T-helper 1 cell treated with Interleukin-12 subunit alpha and Interleukin-12 subunit beta and Interleukin-4 antibody, amounts not matched to agents 30 μg/mL and 1 μg/mL, for 36 hours (primary cell): ENCODE measurements at regions not wholly inside any gene's neighbourhood (a gene's known extent, or its start where the extent isn't known, plus 50 kb on each side); places are given as distances from the start of the nearest gene placed in this dataset.

Source experiments
- H3K27ac Mint-ChIP-seq: one replicate; pipeline ENCODE4 v1.8.0; 2021; ENCODE audit warnings: mild to moderate bottlenecking, mixed read lengths
- H3K27me3 Mint-ChIP-seq: one replicate; pipeline ENCODE4 v1.8.0; 2021; ENCODE audit warnings: low read depth, mixed read lengths
- H3K36me3 Mint-ChIP-seq: one replicate; pipeline ENCODE4 v1.8.0; 2021; ENCODE audit warnings: low read depth, mixed read lengths
- H3K4me1 Mint-ChIP-seq: one replicate; pipeline ENCODE4 v1.8.0; 2021; ENCODE audit warnings: low read depth, mixed read lengths
- H3K4me3 Mint-ChIP-seq: one replicate; pipeline ENCODE4 v1.8.0; 2021; ENCODE audit warnings: mild to moderate bottlenecking, moderate library complexity, mixed read lengths
- H3K9me3 Mint-ChIP-seq: one replicate; pipeline ENCODE4 v1.8.0; 2021; ENCODE audit warnings: mixed read lengths

DNA sequence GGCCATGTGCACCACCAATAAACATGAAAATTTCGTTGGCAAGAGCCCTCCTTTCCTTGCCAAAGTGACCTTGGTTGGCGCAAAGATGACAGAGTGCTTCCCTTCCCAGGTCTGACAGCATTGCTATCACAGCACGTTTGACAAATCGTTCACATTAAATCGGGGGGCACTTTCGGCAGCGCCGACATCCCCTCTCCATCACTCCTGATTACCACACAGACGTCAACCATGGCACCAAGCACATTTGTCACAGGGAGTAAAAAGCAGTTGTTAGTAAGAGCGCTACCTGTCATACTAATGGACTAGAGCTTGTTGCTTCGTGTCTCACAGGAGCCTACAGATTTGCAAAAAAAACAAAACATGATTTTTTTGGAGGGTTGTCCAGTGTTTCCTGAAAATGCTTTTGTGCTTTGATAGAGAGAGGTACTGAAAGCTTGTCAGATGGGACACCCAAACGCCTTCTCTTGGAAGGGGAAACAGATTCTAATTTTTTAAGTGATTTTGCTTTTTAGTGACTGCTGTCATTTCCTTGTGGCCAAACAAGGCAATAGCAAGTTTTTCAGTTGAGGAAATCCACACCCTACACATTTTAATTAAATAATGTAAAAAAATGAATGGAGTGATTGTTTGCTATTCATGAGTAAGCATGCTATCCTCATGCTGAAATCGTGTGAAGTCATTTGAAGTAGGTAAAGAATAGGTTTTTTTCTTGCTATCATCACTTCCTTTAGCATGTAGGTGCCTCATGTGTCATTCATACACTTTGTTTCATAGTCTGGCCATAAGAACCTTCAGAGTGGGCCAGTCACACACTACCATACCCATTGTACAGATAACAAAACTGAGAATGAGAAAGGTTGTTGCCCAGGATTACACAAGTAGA, 682.8 kb upstream of the WWC1 start:
- Mint-ChIP-seq H3K9me3 (no peaks in the 10 kb centered on the region), H3K4me3 (no peak overlapping the region), H3K36me3 (no peaks in the 10 kb centered on the region), H3K4me1 (no peaks in the 10 kb centered on the region), H3K27me3 (no peaks in the 10 kb centered on the region), H3K27ac (no peak overlapping the region)

DNA sequence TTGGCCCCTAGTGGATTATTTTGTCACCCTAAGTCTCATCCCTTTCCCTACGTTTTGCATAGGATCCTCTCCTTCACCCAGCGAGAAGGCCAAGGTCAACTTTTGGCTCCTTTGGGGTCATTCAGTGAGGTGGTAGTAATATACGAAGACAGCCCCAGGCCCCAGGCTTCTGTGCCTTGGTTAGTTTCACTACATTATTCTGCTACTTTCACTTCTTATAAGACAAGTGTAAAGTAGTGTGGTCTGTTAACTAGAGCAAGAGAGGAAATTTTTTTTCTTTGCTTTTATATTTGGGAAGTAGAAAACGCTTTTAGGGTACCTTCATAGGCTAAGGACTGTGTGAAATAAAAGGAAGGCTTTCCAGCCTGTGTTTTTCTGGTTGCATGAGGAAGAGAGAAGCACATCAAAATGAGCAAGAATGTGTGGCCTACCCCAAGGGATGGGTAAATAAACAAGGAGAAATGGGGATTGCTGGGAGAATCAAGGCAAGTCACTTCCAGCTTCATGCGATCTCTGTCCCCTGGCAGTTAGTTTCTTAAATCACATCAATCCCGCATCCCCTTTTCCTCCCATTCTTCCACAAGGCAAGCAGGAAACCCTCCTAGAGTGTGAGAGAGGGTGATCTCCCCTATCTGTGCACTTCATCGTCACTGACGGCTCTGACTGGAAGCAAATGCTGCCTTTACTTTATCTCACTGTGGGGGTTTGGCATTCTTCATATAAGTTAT, 677.0 kb upstream of the WWC1 start:
- no peaks in the 10 kb centered on the region for H3K9me3 Mint-ChIP-seq
- H3K4me3 Mint-ChIP-seq: no peak overlapping the region
- H3K27ac Mint-ChIP-seq: no peak overlapping the region

DNA sequence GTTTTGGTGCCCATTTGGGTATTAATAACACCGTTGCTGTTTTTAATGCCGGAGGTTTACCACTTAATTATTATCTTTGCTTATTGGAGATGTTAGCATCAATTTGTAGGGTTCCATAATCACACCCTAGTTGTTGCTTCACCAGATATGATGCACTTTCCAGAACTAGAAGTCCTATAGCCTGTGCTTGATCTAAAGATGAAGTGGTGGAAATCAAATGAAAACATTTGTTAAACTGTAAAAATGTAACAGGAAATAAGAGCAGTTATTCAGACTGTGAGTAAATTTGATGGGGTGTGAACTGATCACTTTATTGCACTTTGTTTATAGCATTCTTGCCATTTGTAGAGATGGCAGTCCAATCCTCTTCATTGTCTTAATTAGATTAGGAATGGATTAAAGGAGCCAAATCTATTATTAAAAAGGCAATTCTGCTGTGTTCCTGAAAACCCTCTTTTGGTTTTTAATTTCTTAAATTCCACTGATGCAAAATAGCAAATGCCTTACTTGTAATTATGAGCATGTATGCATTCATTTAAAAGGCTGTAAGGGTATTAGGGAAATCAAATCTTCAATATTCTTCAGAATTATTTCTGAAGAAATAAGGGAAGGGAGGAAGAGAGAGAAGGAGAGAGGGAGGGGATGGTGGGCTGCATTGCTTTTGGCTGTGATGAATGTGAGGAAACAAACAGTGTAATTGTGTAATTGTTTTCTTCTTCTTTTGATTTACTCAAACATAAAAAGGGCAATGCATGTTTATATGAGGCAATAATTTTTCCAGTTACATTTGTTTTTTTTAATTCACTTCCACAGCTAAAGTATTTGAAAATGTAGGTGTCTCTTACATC, 675.2 kb upstream of the WWC1 start:
- Mint-ChIP-seq H3K36me3 (no peaks in the 10 kb centered on the region), H3K27ac (no peak overlapping the region), H3K4me1 (no peaks in the 10 kb centered on the region), H3K9me3 (no peaks in the 10 kb centered on the region), H3K4me3 (no peak overlapping the region), H3K27me3 (no peaks in the 10 kb centered on the region)

More for the DNA sequence above, 677.0 kb upstream of the WWC1 start:
- H3K4me1 Mint-ChIP-seq: no peaks in the 10 kb centered on the region
- H3K27me3 Mint-ChIP-seq: no peaks in the 10 kb centered on the region
- no peaks in the 10 kb centered on the region for H3K36me3 Mint-ChIP-seq

GRCh38 chr5:167623354-167623753, 668.1 kb upstream of the WWC1 start:
- H3K9me3 Mint-ChIP-seq: no peaks in the 10 kb centered on the region
- H3K27ac Mint-ChIP-seq: no peak overlapping the region
- no peaks in the 10 kb centered on the region for H3K4me1 Mint-ChIP-seq
- no peak overlapping the region for H3K4me3 Mint-ChIP-seq
- no peaks in the 10 kb centered on the region for H3K27me3 Mint-ChIP-seq
- H3K36me3 Mint-ChIP-seq: no peaks in the 10 kb centered on the region

GRCh38 chr5:167624053-167624452, 667.4 kb upstream of the WWC1 start:
- H3K36me3 Mint-ChIP-seq: no peaks in the 10 kb centered on the region
- no peaks in the 10 kb centered on the region for H3K9me3 Mint-ChIP-seq
- no peaks in the 10 kb centered on the region for H3K4me1 Mint-ChIP-seq
- no peak overlapping the region for H3K4me3 Mint-ChIP-seq
- H3K27ac Mint-ChIP-seq: no peak overlapping the region
- no peaks in the 10 kb centered on the region for H3K27me3 Mint-ChIP-seq

- H3K4me3 Mint-ChIP-seq: no peak overlapping the region
- no peaks in the 10 kb centered on the region for H3K4me1 Mint-ChIP-seq
- H3K36me3 Mint-ChIP-seq: no peaks in the 10 kb centered on the region
- no peaks in the 10 kb centered on the region for H3K9me3 Mint-ChIP-seq
- H3K27me3 Mint-ChIP-seq: no peaks in the 10 kb centered on the region
- H3K27ac Mint-ChIP-seq: no peak overlapping the region
Measured at GRCh38 chr5:167626341-167627123, 664.9 kb upstream of the WWC1 start.

GRCh38 chr5:167629634-167630033, 661.8 kb upstream of the WWC1 start:
- H3K9me3 Mint-ChIP-seq: no peaks in the 10 kb centered on the region
- no peaks in the 10 kb centered on the region for H3K36me3 Mint-ChIP-seq
- no peaks in the 10 kb centered on the region for H3K27me3 Mint-ChIP-seq
- H3K27ac Mint-ChIP-seq: no peak overlapping the region
- H3K4me3 Mint-ChIP-seq: no peak overlapping the region
- no peaks in the 10 kb centered on the region for H3K4me1 Mint-ChIP-seq

- no peaks in the 10 kb centered on the region for H3K27me3 Mint-ChIP-seq
- no peak overlapping the region for H3K4me3 Mint-ChIP-seq
- no peaks in the 10 kb centered on the region for H3K4me1 Mint-ChIP-seq
- H3K9me3 Mint-ChIP-seq: no peaks in the 10 kb centered on the region
- H3K36me3 Mint-ChIP-seq: no peaks in the 10 kb centered on the region
- no peak overlapping the region for H3K27ac Mint-ChIP-seq
Measured at GRCh38 chr5:167631191-167631590, 660.3 kb upstream of the WWC1 start.

DNA sequence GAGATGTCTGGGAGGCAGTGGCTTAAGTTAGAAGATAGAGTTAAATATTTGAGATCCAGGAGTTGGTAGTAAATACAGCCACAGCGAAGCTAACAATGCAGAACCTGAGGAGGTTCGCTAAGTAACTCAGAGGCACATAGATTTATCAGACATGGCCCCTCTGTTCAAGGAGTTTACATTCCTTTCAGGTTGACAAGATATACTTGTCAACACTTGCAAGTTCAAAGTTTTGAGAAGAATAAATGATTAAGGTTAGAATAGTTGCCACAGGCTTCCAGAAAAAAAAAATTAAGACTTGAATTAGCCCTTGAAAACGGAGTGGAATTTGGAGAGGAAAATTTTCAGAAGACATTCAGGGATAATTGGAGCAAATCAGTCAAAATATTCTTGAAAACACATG, 658.3 kb upstream of the WWC1 start:
- no peaks in the 10 kb centered on the region for H3K27me3 Mint-ChIP-seq
- H3K27ac Mint-ChIP-seq: no peak overlapping the region

GRCh38 chr5:167633931-167634341, 657.5 kb upstream of the WWC1 start:
- Mint-ChIP-seq H3K4me3 (no peak overlapping the region), H3K36me3 (no peaks in the 10 kb centered on the region), H3K27ac (no peak overlapping the region), H3K4me1 (no peaks in the 10 kb centered on the region), H3K9me3 (no peaks in the 10 kb centered on the region), H3K27me3 (no peaks in the 10 kb centered on the region)

More for the DNA sequence above, 658.3 kb upstream of the WWC1 start:
- Mint-ChIP-seq H3K36me3 (no peaks in the 10 kb centered on the region), H3K4me3 (no peak overlapping the region), H3K4me1 (no peaks in the 10 kb centered on the region), H3K9me3 (no peaks in the 10 kb centered on the region)

- H3K4me3 Mint-ChIP-seq: no peak overlapping the region
- no peak overlapping the region for H3K27ac Mint-ChIP-seq
- H3K9me3 Mint-ChIP-seq: no peaks in the 10 kb centered on the region
- H3K36me3 Mint-ChIP-seq: no peaks in the 10 kb centered on the region
- H3K27me3 Mint-ChIP-seq: no peaks in the 10 kb centered on the region
- no peaks in the 10 kb centered on the region for H3K4me1 Mint-ChIP-seq
Measured at GRCh38 chr5:167634432-167634831, 657.0 kb upstream of the WWC1 start.

GRCh38 chr5:167638816-167639215, 652.6 kb upstream of the WWC1 start:
- no peaks in the 10 kb centered on the region for H3K9me3 Mint-ChIP-seq
- H3K4me1 Mint-ChIP-seq: no peaks in the 10 kb centered on the region

DNA sequence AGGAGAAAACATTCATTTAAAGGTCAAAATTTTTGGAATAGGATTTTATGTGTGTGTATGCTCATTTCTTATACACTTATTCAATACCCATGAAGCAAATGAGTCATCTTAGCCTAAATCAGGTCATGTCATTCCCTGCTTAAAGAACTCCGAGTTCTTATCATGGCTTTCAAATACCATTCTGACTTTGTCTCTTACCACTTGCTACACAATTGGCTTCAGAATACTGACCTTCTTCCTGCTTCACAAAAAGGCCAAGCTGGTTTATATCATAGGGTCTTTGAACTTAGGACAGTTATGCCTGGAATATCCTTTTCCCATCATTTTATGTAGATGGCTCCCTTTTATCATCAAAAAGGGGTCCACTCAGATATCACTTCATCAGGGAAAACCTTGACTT, 652.2 kb upstream of the WWC1 start:
- no peak overlapping the region for H3K27ac Mint-ChIP-seq
- no peaks in the 10 kb centered on the region for H3K9me3 Mint-ChIP-seq
- no peaks in the 10 kb centered on the region for H3K4me1 Mint-ChIP-seq
- H3K36me3 Mint-ChIP-seq: no peaks in the 10 kb centered on the region
- H3K27me3 Mint-ChIP-seq: no peaks in the 10 kb centered on the region
- H3K4me3 Mint-ChIP-seq: no peak overlapping the region

More at GRCh38 chr5:167638816-167639215, 652.6 kb upstream of the WWC1 start:
- no peak overlapping the region for H3K27ac Mint-ChIP-seq
- H3K36me3 Mint-ChIP-seq: no peaks in the 10 kb centered on the region
- H3K27me3 Mint-ChIP-seq: no peaks in the 10 kb centered on the region
- H3K4me3 Mint-ChIP-seq: no peak overlapping the region

GRCh38 chr5:167639766-167640165, 651.7 kb upstream of the WWC1 start:
- no peak overlapping the region for H3K4me3 Mint-ChIP-seq
- no peaks in the 10 kb centered on the region for H3K4me1 Mint-ChIP-seq
- H3K9me3 Mint-ChIP-seq: no peaks in the 10 kb centered on the region

More at GRCh38 chr5:167639766-167640165, 651.7 kb upstream of the WWC1 start:
- H3K27me3 Mint-ChIP-seq: no peaks in the 10 kb centered on the region
- no peaks in the 10 kb centered on the region for H3K36me3 Mint-ChIP-seq
- no peak overlapping the region for H3K27ac Mint-ChIP-seq
